HL-60 (cell line): ENCODE measurements at regions not wholly inside any gene's neighbourhood (a gene's known extent, or its start where the extent isn't known, plus 50 kb on each side); places are given as distances from the start of the nearest gene placed in this dataset.

Experiments
- CTCF ChIP-seq: IDR thresholded peaks from one replicate; pipeline ENCODE4 v1.5.1; 2011; ENCODE audit warnings: low read length, control low read depth, inconsistent platforms; ENCODE audit not compliant: insufficient read depth
- GABPA ChIP-seq: IDR thresholded peaks from 2 replicates; pipeline ENCODE4 v1.6.1; 2012; ENCODE audit warnings: low read depth
- POLR2AphosphoS5 ChIP-seq: IDR thresholded peaks from 2 replicates; pipeline ENCODE4 v1.6.1; 2012; ENCODE audit warnings: low read depth
- REST ChIP-seq: IDR thresholded peaks from 2 replicates; pipeline ENCODE4 v1.6.1; 2012; ENCODE audit warnings: low read depth; ENCODE audit not compliant: insufficient replicate concordance
- SPI1 ChIP-seq: IDR thresholded peaks from 2 replicates; pipeline ENCODE4 v1.6.1; 2012; ENCODE audit warnings: low read depth, mild to moderate bottlenecking, borderline replicate concordance

DNA sequence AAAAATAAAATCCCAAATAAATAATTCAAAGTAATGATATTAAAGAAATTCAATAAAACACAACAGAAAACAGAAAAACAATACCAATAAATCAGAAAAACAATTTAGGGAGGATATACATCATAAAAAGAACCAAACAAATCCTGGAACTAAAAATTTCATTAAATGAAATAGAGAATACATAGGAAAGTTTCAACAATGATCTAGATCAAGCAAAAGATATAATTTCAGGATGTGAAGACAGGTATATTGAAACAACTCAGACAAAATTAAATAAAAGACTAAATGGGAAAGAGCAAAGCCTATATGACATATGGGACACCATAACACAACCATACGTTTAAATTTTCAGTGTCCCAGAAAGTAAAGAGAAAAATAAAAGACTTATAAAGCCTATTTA is 85.1 kb upstream of the GHR start:
- TF ChIP-seq CTCF: no peak
- TF ChIP-seq REST: no peak
- no peak for TF ChIP-seq POLR2AphosphoS5
- no peak for TF ChIP-seq GABPA
- no peak for TF ChIP-seq SPI1
